Sigmoid colon (tissue), 6 donors: ENCODE measurements at regions not wholly inside any gene's neighbourhood (a gene's known extent, or its start where the extent isn't known, plus 50 kb on each side); places are given as distances from the start of the nearest gene placed in this dataset.

ENCODE experiments used
- DNase-seq: peaks from one replicate; pipeline ENCODE4 v3.0.0-alpha.2; 2019
- H3K27ac ChIP-seq, 4 donors: fragments of 200-600 bp; sonication (generic); one replicate each; pipeline ENCODE4 v1.5.1; 2016 to 2019; ENCODE audit warnings: mild to moderate bottlenecking in 1 of 4
- H3K27me3 ChIP-seq, 3 donors: fragments of 200-600 bp; sonication (generic); one replicate each; pipeline ENCODE4 v1.5.1; 2019; ENCODE audit warnings: mild to moderate bottlenecking in 1 of 3
- H3K36me3 ChIP-seq, 4 donors: fragments of 200-600 bp; sonication (generic); one replicate each; pipeline ENCODE4 v1.5.1; 2016 to 2019
- H3K4me1 ChIP-seq, 4 donors: fragments of 200-600 bp; sonication (generic); one replicate each; pipeline ENCODE4 v1.5.1; 2017 to 2019
- H3K4me3 ChIP-seq, 4 donors: fragments of 200-600 bp; sonication (generic); one replicate each; pipeline ENCODE4 v1.5.1; 2017 to 2019; ENCODE audit warnings: mild to moderate bottlenecking in 2 of 4, moderate library complexity in 1 of 4
- H3K9me3 ChIP-seq, 4 donors: fragments of 200-600 bp in 3 of 4; sonication (generic) in 3 of 4; one replicate each; pipeline versions ENCODE4 v1.5.1 to v1.6.1; 2013 to 2019
- EP300 ChIP-seq, 4 donors: sonication (generic); formaldehyde crosslinking; IDR thresholded peaks; one replicate each; pipeline ENCODE4 v1.6.1; 2017; ENCODE audit warnings: antibody characterized with exemption in 4 of 4
- POLR2A ChIP-seq, 2 donors: fragments of 450-650 bp; IDR thresholded peaks; one replicate each; pipeline ENCODE4 v1.6.1; 2016; ENCODE audit warnings: antibody characterized with exemption in 2 of 2, mild to moderate bottlenecking in 2 of 2, moderate library complexity in 2 of 2
- POLR2AphosphoS5 ChIP-seq, 4 donors: sonication (generic); formaldehyde crosslinking; IDR thresholded peaks; one replicate each; pipeline ENCODE4 v1.6.1; 2017; ENCODE audit warnings: antibody characterized with exemption in 4 of 4
- WGBS, 2 donors: extraction: QIAGEN DNeasy Blood & Tissue Kit; methylation state at CpG; one replicate each; pipeline ENCODE4 v1.1.7; 2013; 5-methylcytosine and 5-hydroxymethylcytosine counted together
- intact Hi-C: fragments of 100-400 bp; cut with DNase I; formaldehyde crosslinking; loops from one replicate; pipeline ENCODE4 v1.15.1; 2023
- TF ChIP-seq, protein P1 (sequence below), 4 experiments: fragments of 450-650 bp in 3 of 4; fragments of 200-600 bp in 1 of 4; IDR thresholded peaks; one replicate each; pipeline ENCODE4 v1.5.1; 2016 to 2019; ENCODE audit warnings: antibody characterized with exemption in 4 of 4, mild to moderate bottlenecking in 3 of 4, moderate library complexity in 2 of 4
- donor health status: healthy with polysubstance abuse.
- donor health status: healthy.

- Histone ChIP-seq H3K4me3 (no peak overlapping the region), H3K27me3 (no peaks in the 10 kb centered on the region)
- no peak for DNase-seq
These were observed 2468.6 kb downstream of the PCDH7 start for GRCh38 chr4:33188733-33189132.

GRCh38 chr4:33189169-33189568 lies 2469.0 kb downstream of the PCDH7 start:
- intact Hi-C loops = no loop called here
- H3K36me3 ChIP-seq = no peaks in the 10 kb centered on the region
- no peak for DNase-seq

More at GRCh38 chr4:33188733-33189132, 2468.6 kb downstream of the PCDH7 start:
- H3K9me3 ChIP-seq = no peaks in the 10 kb centered on the region
- H3K27ac ChIP-seq = no peak overlapping the region
- no peaks in the 10 kb centered on the region for H3K4me1 ChIP-seq
- TF ChIP-seq POLR2A (IDR thresholded peaks at IDR 0.05) (no peak), EP300 (IDR thresholded peaks at IDR 0.05) (no peak), POLR2AphosphoS5 (IDR thresholded peaks at IDR 0.05) (no peak)
- TF ChIP-seq, protein P1, sequence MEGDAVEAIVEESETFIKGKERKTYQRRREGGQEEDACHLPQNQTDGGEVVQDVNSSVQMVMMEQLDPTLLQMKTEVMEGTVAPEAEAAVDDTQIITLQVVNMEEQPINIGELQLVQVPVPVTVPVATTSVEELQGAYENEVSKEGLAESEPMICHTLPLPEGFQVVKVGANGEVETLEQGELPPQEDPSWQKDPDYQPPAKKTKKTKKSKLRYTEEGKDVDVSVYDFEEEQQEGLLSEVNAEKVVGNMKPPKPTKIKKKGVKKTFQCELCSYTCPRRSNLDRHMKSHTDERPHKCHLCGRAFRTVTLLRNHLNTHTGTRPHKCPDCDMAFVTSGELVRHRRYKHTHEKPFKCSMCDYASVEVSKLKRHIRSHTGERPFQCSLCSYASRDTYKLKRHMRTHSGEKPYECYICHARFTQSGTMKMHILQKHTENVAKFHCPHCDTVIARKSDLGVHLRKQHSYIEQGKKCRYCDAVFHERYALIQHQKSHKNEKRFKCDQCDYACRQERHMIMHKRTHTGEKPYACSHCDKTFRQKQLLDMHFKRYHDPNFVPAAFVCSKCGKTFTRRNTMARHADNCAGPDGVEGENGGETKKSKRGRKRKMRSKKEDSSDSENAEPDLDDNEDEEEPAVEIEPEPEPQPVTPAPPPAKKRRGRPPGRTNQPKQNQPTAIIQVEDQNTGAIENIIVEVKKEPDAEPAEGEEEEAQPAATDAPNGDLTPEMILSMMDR (IDR thresholded peaks at IDR 0.05) = no peak
- intact Hi-C loops = no loop called here
- WGBS, 2 donors = 83 to 86% methylated on average over 6 of the region's 6 CpGs
- no peaks in the 10 kb centered on the region for H3K36me3 ChIP-seq

DNA sequence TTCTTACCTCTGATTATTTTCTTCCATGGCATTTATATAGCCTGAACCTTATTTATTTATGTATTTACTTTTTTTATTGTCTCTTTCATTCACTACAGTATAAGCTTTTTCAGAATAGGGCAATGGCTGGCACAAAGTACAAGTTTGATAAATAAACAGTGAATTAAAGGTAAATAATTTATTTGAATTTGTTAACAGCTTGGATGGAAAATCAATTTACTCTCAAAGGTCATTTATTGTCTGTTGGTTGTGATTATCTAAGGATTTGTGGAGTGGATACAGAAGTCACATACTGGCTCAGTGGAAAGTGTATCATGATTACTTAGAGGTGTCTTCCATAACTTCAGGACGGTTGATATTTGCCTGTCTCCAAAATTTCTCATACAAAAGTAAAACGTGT lies 2472.9 kb downstream of the PCDH7 start:
- Histone ChIP-seq H3K4me3 (no peak overlapping the region), H3K4me1 (no peaks in the 10 kb centered on the region), H3K27me3 (no peaks in the 10 kb centered on the region), H3K27ac (no peak overlapping the region), H3K36me3 (no peaks in the 10 kb centered on the region), H3K9me3 (no peaks in the 10 kb centered on the region)
- 79 to 86% methylated on average over 2 of the region's 2 CpGs for WGBS, 2 donors
- intact Hi-C loops = no loop called here
- TF ChIP-seq EP300 (IDR thresholded peaks at IDR 0.05) = no peak
- TF ChIP-seq, protein P1 (IDR thresholded peaks at IDR 0.05) = no peak
- no peak for DNase-seq

More at GRCh38 chr4:33189169-33189568, 2469.0 kb downstream of the PCDH7 start:
- TF ChIP-seq POLR2A (IDR thresholded peaks at IDR 0.05) (no peak), POLR2AphosphoS5 (IDR thresholded peaks at IDR 0.05) (no peak), EP300 (IDR thresholded peaks at IDR 0.05) (no peak)
- TF ChIP-seq, protein P1 (IDR thresholded peaks at IDR 0.05) = no peak
- WGBS, 2 donors = 98% methylated on average over 1 of the region's 1 CpG
- H3K9me3 ChIP-seq = no peaks in the 10 kb centered on the region
- H3K27me3 ChIP-seq = no peaks in the 10 kb centered on the region
- H3K4me1 ChIP-seq = no peaks in the 10 kb centered on the region
- no peak overlapping the region for H3K27ac ChIP-seq
- H3K4me3 ChIP-seq = no peak overlapping the region

- H3K9me3 ChIP-seq = no peaks in the 10 kb centered on the region
- H3K36me3 ChIP-seq = no peaks in the 10 kb centered on the region
- no peak for TF ChIP-seq POLR2AphosphoS5 (IDR thresholded peaks at IDR 0.05)
- no peak for TF ChIP-seq POLR2A (IDR thresholded peaks at IDR 0.05)
- TF ChIP-seq, protein P1 (IDR thresholded peaks at IDR 0.05) = no peak
- no peak for TF ChIP-seq EP300 (IDR thresholded peaks at IDR 0.05)
- intact Hi-C loops = no loop called here
- H3K27ac ChIP-seq = no peak overlapping the region
- no peak for DNase-seq
- no peak overlapping the region for H3K4me3 ChIP-seq
- H3K27me3 ChIP-seq = no peaks in the 10 kb centered on the region
- no peaks in the 10 kb centered on the region for H3K4me1 ChIP-seq
These were observed 2480.2 kb downstream of the PCDH7 start for GRCh38 chr4:33200377-33200776.

DNA sequence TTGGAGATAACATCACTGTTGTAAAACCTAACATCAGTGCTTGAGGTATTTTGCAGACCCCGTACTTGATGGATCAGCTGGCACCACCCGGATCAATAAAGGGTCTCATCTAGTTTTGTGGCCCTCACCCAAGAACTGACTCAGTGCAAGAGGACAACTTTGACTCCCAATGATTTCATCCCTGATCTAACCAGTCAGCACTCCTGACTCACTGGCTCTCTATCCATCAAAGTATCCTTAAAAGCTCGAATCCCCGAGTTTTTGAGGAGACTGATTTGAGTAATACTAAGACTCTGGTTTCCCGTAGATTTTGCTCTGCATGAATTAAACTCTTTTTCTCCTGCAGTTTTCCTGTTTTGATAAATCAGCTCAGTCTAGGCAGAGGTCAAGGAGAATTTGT lies 2498.1 kb downstream of the PCDH7 start:
- Histone ChIP-seq H3K9me3 (no peaks in the 10 kb centered on the region), H3K27ac (no peak overlapping the region), H3K4me3 (no peak overlapping the region), H3K36me3 (no peaks in the 10 kb centered on the region), H3K4me1 (no peaks in the 10 kb centered on the region), H3K27me3 (no peaks in the 10 kb centered on the region)
- TF ChIP-seq POLR2A (IDR thresholded peaks at IDR 0.05) (no peak), POLR2AphosphoS5 (IDR thresholded peaks at IDR 0.05) (no peak), EP300 (IDR thresholded peaks at IDR 0.05) (no peak)
- TF ChIP-seq, protein P1 (IDR thresholded peaks at IDR 0.05) = no peak
- intact Hi-C loops = no loop called here
- DNase-seq = no peak
- WGBS, 2 donors = 75 to 78% methylated on average over 5 of the region's 5 CpGs
